OCI-LY3 (cell line): ENCODE measurements at regions not wholly inside any gene's neighbourhood (a gene's known extent, or its start where the extent isn't known, plus 50 kb on each side); places are given as distances from the start of the nearest gene placed in this dataset.

Source experiments
- EZH2phosphoT487 ChIP-seq: fragments of 200-600 bp; shearing (Covaris generic); IDR thresholded peaks from 2 replicates; pipeline ENCODE4 v1.6.1; 2018; ENCODE audit warnings: antibody characterized with exemption, mixed run types, low read depth
- TF ChIP-seq, protein P1 (sequence below): fragments of 200-600, 300-600 bp; sonication (generic); IDR thresholded peaks from 2 replicates; pipeline ENCODE4 v1.5.1; 2014; ENCODE audit warnings: antibody characterized with exemption, low read length, low read depth

GRCh38 chr17:68175416-68175815 lies 72.4 kb upstream of the AMZ2 start:
- TF ChIP-seq, protein P1, sequence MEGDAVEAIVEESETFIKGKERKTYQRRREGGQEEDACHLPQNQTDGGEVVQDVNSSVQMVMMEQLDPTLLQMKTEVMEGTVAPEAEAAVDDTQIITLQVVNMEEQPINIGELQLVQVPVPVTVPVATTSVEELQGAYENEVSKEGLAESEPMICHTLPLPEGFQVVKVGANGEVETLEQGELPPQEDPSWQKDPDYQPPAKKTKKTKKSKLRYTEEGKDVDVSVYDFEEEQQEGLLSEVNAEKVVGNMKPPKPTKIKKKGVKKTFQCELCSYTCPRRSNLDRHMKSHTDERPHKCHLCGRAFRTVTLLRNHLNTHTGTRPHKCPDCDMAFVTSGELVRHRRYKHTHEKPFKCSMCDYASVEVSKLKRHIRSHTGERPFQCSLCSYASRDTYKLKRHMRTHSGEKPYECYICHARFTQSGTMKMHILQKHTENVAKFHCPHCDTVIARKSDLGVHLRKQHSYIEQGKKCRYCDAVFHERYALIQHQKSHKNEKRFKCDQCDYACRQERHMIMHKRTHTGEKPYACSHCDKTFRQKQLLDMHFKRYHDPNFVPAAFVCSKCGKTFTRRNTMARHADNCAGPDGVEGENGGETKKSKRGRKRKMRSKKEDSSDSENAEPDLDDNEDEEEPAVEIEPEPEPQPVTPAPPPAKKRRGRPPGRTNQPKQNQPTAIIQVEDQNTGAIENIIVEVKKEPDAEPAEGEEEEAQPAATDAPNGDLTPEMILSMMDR, result no peak
- TF ChIP-seq EZH2phosphoT487, result no peak
